Brain microvascular endothelial cell (primary cell): ENCODE measurements at regions not wholly inside any gene's neighbourhood (a gene's known extent, or its start where the extent isn't known, plus 50 kb on each side); places are given as distances from the start of the nearest gene placed in this dataset.
"Not testable (repeated sequence)": the region's sequence is repeated elsewhere in the genome, so short reads cannot be mapped to it uniquely, and the experiment has no call there.

Experiments
- DNase-seq: peaks from one replicate; pipeline ENCODE4 v3.0.0-alpha.2; 2020
- H3K27ac ChIP-seq: fragments of 250-450 bp; sonication (Bioruptor Pico); 2 replicates; pipeline ENCODE4 v1.5.1; 2020; ENCODE audit warnings: mild to moderate bottlenecking, moderate library complexity
- H3K27me3 ChIP-seq: fragments of 250-450 bp; sonication (Bioruptor Pico); replicated peaks from 2 replicates; pipeline ENCODE4 v1.5.1; 2020; ENCODE audit warnings: mild to moderate bottlenecking
- H3K36me3 ChIP-seq: fragments of 250-450 bp; sonication (Bioruptor Pico); replicated peaks from 2 replicates; pipeline ENCODE4 v1.5.1; 2020; ENCODE audit warnings: mild to moderate bottlenecking
- H3K4me3 ChIP-seq: 2 replicates; pipeline ENCODE4 v1.5.1; 2011; ENCODE audit warnings: low read depth, mild to moderate bottlenecking, control low read depth, low read length, moderate library complexity
- in situ Hi-C: cut with HindIII; loops from 2 replicates; pipeline ENCODE4 v1.10.0; 2017; ENCODE audit warnings: low sequenced_read_pairs, low pct_ligation_motif_present
- TF ChIP-seq, protein P1 (sequence below): IDR thresholded peaks from 2 replicates; pipeline ENCODE4 v1.5.1; 2011; ENCODE audit warnings: low read depth, mild to moderate bottlenecking, moderate library complexity, low read length, control low read depth, inconsistent platforms; ENCODE audit errors: missing control alignments

DNA sequence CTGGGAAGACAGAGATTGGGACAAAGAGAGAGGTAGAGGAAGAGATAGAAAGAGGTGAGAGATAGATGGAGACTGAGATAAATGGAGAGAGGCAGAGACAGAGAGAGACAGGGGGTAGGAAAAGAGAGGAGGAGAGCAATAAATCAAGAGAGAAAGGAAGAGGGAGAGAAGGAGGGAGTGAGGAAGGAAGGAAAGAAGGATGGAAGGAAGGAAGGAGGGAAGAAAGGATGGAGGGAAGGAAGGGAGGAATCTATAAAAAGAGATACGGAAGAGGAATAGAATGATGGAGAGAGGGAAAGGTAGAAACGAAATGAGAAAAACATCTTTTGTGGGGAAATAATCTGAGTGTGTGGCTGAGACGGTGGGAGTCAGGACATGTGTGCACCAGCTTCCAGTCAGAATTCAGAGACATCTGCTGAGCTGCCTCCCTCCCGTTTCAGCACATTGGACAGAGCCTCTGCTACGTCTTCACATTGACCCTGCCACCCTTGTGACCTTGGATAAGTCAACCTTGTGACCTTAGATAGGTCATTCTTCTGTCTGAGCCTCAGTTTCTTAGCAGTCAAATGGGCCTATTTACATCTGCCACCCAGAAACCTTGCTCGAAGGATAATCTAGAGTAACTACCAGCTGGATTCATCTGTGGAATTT lies 417.8 kb downstream of the MIAT start:
- DNase-seq: no peak
- in situ Hi-C loops: no loop called here
- TF ChIP-seq, protein P1, sequence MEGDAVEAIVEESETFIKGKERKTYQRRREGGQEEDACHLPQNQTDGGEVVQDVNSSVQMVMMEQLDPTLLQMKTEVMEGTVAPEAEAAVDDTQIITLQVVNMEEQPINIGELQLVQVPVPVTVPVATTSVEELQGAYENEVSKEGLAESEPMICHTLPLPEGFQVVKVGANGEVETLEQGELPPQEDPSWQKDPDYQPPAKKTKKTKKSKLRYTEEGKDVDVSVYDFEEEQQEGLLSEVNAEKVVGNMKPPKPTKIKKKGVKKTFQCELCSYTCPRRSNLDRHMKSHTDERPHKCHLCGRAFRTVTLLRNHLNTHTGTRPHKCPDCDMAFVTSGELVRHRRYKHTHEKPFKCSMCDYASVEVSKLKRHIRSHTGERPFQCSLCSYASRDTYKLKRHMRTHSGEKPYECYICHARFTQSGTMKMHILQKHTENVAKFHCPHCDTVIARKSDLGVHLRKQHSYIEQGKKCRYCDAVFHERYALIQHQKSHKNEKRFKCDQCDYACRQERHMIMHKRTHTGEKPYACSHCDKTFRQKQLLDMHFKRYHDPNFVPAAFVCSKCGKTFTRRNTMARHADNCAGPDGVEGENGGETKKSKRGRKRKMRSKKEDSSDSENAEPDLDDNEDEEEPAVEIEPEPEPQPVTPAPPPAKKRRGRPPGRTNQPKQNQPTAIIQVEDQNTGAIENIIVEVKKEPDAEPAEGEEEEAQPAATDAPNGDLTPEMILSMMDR: no peak

DNA sequence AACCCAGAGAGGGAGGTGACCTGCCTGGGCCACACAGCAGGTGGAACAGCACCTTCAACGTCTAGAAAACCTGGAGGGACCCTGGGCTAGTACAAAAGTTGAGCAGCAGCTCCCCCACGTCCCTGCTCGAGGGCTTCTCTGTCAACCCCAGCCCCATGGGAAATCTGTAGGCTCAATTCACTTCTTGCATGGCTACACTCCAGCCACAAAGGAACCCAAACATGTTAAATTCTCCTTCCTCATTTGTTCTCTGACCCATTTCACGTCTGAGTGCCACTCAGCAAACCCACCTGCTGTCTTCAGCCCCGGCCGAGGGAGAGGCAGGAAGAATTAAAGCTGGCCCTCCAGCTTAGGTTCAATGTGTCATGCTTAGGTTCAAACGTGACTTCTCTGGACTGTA lies 418.5 kb downstream of the MIAT start:
- H3K36me3 ChIP-seq: no peaks in the 10 kb centered on the region
- no peak for DNase-seq
- TF ChIP-seq, protein P1: no peak
- H3K27ac ChIP-seq: no peak overlapping the region
- in situ Hi-C loops: no loop called here
- no peak overlapping the region for H3K4me3 ChIP-seq
- peaks cover 2% of the 10 kb centered on the region for H3K27me3 ChIP-seq

More for the DNA sequence above, 417.8 kb downstream of the MIAT start:
- Histone ChIP-seq H3K36me3 (no peaks in the 10 kb centered on the region), H3K27me3 (peaks cover 2% of the 10 kb centered on the region), H3K4me3 (no peak overlapping the region), H3K27ac (no peak overlapping the region)

DNA sequence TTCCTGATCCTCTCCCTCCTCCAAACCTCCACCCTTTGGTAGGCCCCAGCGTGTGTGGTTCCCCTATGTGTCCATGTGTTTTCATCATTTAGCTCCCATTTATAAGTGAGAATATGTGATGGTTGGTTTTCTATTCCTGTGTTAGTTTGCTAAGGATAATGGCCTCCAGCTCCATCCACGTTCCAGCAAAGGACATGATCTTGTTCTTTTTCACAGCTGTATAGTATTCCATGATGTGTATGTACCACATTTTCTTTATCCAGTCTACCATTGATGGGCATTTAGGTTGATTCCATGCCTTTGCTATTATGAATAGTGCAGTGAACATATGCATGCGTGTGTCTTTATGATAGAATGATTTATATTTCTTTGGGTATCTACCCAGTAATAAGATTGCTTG lies 420.7 kb downstream of the MIAT start:
- H3K27ac ChIP-seq, H3K4me3 ChIP-seq, H3K36me3 ChIP-seq, in situ Hi-C loops, H3K27me3 ChIP-seq, DNase-seq: not testable (repeated sequence)

DNA sequence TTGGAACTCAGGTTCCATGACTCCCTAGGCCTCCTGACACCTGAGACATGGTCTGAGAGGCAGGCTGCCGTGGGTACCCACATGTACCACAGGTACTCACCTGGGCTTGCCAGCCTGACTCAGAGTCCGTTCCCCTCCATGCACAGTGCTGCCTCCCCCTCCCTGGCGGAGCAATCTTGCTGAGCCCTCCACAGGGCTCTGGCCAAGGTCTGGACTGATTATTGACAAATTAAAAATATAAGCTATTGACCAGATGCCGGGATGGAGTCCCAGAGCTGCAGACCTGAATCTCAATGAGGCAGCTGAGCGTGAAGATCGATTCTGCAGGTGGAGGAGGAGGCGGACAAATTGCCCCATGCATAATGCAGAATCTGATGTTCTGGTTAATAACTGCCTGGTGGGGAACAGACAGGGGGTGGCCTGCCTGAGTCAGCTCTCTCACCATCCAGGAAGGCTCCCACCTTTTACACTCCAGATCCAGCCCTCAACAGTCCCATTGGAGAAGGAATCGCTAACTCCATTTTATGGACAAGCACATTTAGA lies 422.7 kb downstream of the MIAT start:
- no peak for DNase-seq
- H3K4me3 ChIP-seq: no peak overlapping the region
- peaks cover 2% of the 10 kb centered on the region for H3K27me3 ChIP-seq
- H3K36me3 ChIP-seq: no peaks in the 10 kb centered on the region
- TF ChIP-seq, protein P1: no peak
- no peak overlapping the region for H3K27ac ChIP-seq
- in situ Hi-C loops: no loop called here

DNA sequence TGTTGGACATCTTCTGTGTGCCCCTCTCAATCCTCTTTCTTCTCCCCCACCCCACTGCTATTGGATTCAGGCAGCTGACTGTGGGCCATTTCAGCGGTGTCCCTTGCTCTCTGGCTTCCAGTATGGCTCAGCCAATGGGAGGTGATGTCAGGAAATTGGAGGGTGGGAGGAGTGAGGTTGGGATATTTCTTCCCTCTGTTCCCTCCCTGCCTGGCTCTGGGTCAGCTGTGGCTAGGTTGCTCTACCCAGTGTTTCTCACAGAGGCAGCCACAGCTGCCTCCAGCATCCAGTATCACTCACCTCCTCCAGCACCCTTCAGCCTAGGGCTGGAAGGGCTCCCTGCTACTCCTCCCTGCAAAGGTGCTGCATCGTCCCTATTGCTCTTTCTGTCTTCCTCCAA lies 423.5 kb downstream of the MIAT start:
- Histone ChIP-seq H3K27ac (no peak overlapping the region), H3K27me3 (peaks cover 2% of the 10 kb centered on the region)
- DNase-seq: no peak

DNA sequence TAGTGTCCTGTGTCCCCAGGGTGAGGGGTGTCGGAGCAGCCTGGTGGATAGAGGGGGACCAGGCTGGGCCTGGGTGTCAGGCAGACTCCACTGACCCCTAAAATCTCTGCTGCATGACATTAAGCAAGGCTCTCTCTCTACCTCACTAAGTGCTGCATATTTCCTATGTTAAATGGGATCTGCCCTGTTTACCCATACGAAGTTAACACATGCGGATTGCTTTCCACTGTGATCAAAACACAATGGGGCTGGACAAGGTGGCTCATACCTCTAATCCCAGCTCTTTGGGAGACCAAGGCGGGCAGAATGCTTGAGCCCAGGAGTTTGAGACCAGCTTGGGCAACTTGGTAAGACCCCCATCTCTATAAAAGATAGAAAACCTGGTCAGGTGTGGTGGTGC lies 426.2 kb downstream of the MIAT start:
- DNase-seq: no peak

More for the DNA sequence above, 423.5 kb downstream of the MIAT start:
- no peaks in the 10 kb centered on the region for H3K36me3 ChIP-seq
- TF ChIP-seq, protein P1: no peak
- in situ Hi-C loops: no loop called here
- no peak overlapping the region for H3K4me3 ChIP-seq

More for the DNA sequence above, 426.2 kb downstream of the MIAT start:
- TF ChIP-seq, protein P1: no peak
- no peak overlapping the region for H3K27ac ChIP-seq
- no peak overlapping the region for H3K4me3 ChIP-seq
- H3K36me3 ChIP-seq: no peaks in the 10 kb centered on the region
- H3K27me3 ChIP-seq: no peaks in the 10 kb centered on the region
- in situ Hi-C loops: no loop called here
